Epithelial cell of proximal tubule (primary cell): ENCODE measurements at regions not wholly inside any gene's neighbourhood (a gene's known extent, or its start where the extent isn't known, plus 50 kb on each side); places are given as distances from the start of the nearest gene placed in this dataset.

Experiments
- DNase-seq: peaks from one replicate; pipeline ENCODE4 v3.0.0-alpha.2; 2011; ENCODE audit warnings: low read depth
- H3K4me3 ChIP-seq: 2 replicates; pipeline ENCODE4 v1.5.1; 2011; ENCODE audit warnings: low read depth, mild to moderate bottlenecking, low read length
- TF ChIP-seq, protein P1 (sequence below): conservative IDR thresholded peaks from 2 replicates; pipeline ENCODE4 v1.5.1; 2012; ENCODE audit warnings: low read depth, mild to moderate bottlenecking, low read length

DNA sequence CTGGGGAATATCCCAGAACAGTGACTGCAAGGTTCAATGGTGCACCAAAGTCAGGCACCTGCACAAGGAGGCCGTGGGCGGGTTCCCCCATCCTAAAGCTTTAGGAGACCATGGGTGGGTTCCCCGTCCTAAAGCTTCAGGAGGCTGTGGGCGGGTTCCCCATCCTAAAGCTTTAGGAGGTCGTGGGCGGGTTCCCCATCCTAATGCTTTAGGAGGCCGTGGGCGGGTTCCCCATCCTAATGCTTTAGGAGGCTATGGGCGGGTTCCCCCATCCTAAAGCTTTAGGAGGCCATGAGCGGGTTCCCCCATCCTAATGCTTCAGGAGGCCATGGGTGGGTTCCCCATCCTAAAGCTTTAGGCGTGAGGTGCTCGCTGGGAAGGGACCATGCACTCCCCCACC is 313.3 kb downstream of the FOXL1 start:
- H3K4me3 ChIP-seq, result no peak overlapping the region
- TF ChIP-seq, protein P1, sequence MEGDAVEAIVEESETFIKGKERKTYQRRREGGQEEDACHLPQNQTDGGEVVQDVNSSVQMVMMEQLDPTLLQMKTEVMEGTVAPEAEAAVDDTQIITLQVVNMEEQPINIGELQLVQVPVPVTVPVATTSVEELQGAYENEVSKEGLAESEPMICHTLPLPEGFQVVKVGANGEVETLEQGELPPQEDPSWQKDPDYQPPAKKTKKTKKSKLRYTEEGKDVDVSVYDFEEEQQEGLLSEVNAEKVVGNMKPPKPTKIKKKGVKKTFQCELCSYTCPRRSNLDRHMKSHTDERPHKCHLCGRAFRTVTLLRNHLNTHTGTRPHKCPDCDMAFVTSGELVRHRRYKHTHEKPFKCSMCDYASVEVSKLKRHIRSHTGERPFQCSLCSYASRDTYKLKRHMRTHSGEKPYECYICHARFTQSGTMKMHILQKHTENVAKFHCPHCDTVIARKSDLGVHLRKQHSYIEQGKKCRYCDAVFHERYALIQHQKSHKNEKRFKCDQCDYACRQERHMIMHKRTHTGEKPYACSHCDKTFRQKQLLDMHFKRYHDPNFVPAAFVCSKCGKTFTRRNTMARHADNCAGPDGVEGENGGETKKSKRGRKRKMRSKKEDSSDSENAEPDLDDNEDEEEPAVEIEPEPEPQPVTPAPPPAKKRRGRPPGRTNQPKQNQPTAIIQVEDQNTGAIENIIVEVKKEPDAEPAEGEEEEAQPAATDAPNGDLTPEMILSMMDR, result no peak

DNA sequence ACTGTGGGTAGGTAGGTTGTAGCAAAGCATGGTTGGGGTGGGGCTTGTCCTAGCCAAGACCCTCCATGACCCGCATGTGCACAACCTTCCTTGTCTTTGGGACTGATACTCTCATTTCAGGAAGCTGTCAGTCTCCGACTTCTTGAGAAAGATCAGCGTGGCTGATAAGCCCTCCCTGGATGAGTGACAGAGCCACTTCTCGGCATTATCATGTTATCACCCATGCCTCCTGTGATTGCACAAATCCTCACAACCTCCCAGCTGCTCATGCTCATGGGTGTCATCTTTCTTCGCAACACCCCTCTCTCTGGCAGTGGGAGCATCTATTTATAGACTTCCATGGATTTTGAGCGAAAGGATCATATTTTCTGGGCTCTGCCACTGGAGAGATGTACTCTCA is 314.2 kb downstream of the FOXL1 start:
- DNase-seq, result no peak
- no peak overlapping the region for H3K4me3 ChIP-seq
- TF ChIP-seq, protein P1, result no peak

More for the DNA sequence above, 313.3 kb downstream of the FOXL1 start:
- no peak for DNase-seq

DNA sequence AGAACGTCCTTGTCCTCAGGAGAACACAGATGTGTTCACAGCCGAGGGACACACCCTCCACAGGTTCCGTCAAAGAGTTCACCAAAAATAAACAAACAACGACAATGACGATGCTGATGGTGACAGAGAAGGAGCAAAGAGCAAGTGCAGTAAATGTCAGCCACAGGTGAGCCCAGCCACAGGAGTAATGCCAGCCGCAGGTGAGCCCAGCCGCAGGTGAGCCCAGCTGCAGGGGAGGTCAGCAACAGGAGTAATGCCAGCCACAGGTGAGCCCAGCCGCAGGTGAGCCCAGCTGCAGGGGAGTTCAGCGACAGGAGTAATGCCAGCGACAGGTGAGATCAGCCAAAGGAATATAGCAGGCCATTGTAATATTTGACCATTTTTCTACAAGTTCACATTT is 315.2 kb downstream of the FOXL1 start:
- no peak for DNase-seq

DNA sequence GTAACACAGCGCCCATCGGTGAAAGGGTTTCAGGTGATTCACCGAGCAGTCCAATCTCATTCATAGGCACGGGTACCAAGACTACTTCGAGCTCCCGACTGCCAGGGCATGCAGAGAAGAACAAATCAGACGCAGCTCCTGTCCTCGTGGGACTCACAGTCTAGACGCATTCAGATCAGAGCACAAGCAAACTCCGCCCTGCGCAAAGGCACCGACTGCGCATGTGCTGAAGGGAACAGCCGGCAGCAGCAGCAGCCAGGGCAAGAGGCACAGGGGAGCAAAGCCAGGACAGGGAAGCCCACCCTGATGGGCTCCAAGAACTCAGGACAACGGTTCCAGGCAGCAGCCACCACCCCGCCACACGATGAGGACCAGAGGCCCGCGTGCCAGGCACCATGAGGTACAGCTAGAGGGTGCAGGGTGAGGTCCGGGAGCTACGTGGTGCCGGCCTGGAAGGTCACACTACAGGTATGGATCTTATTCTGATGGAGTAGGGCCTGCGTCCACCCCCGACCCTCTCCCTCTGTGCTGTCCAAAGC is 315.7 kb downstream of the FOXL1 start:
- TF ChIP-seq, protein P1, result no peak
- no peak overlapping the region for H3K4me3 ChIP-seq
- DNase-seq, result no peak

More for the DNA sequence above, 315.2 kb downstream of the FOXL1 start:
- H3K4me3 ChIP-seq, result no peak overlapping the region
- TF ChIP-seq, protein P1, result no peak

GRCh38 chr16:86894925-86895324 is 316.6 kb downstream of the FOXL1 start:
- TF ChIP-seq, protein P1, result no peak

GRCh38 chr16:86895606-86896005 is 317.3 kb downstream of the FOXL1 start:
- TF ChIP-seq, protein P1, result no peak
- H3K4me3 ChIP-seq, result no peak overlapping the region
- DNase-seq, result no peak

More at GRCh38 chr16:86894925-86895324, 316.6 kb downstream of the FOXL1 start:
- DNase-seq, result no peak
- H3K4me3 ChIP-seq, result no peak overlapping the region

GRCh38 chr16:86896976-86897375 is 318.6 kb downstream of the FOXL1 start:
- H3K4me3 ChIP-seq, result no peak overlapping the region
- TF ChIP-seq, protein P1, result no peak
- no peak for DNase-seq
